ENCODE measurements at regions not wholly inside any gene's neighbourhood (a gene's known extent, or its start where the extent isn't known, plus 50 kb on each side); places are given as distances from the start of the nearest gene placed in this dataset.

DNA sequence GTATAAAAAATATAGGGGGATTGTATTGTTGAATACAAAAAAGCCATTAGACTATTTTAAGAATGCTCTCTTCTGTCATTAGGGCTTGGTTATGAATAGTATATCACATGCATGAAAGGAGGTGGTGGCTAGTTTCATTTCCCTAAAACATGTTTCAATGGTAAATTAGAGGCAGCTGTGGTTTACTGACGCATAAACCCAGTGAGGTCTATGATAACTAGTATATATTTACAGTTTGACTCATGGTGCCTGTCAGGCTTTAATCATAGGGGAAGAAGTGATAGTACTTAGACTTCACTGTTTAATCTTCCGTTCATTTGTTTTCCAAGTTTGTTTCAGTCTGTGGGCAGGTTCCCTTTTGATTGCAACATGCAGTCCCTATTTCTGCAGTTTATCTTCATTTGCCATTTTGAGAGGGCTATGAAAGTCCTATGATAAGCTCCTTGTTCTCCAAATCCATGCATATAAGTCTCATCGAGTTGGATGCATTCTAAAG is 55.1 kb upstream of the MAP4K3 start:
- no peak for FAIRE-seq
- Histone ChIP-seq H3K23me2 (ENCODE audit: low read depth, low read length) (no peaks in the 10 kb centered on the region), H3K4me2 (ENCODE audit: insufficient read depth in 1 of 2, low read depth in 2 of 2, low read length in 2 of 2) (no peak overlapping the region)

More for the DNA sequence above, 55.1 kb upstream of the MAP4K3 start:
- WGBS, 2 experiments (ENCODE audit: extremely low coverage in 1 of 2, insufficient coverage in 1 of 2, insufficient read length in 1 of 2, insufficient replicate concordance in 2 of 2, low coverage in 1 of 2, low lambda C conversion rate in 2 of 2, missing lambda C conversion rate in 1 of 2), result 84% methylated on average over 3 of the region's 3 CpGs; no CpG with 5 or more reads in 1 of the 2 experiments
- H3K56ac ChIP-seq (replicated peaks; ENCODE audit: insufficient read length, low read depth, low read length), result no peak overlapping the region
- H2BK120ac ChIP-seq (replicated peaks; ENCODE audit: low read depth, low read length), result no peak overlapping the region
- H4K20me1 ChIP-seq (replicated peaks in 1 of 2; ENCODE audit: control insufficient read depth in 1 of 2, insufficient read depth in 2 of 2, low read length in 2 of 2), result no peaks in the 10 kb centered on the region
- H3K18ac ChIP-seq (ENCODE audit: extremely low read depth, low read length), result no peak overlapping the region
- H3K36me3 ChIP-seq (ENCODE audit: control insufficient read depth in 2 of 4, insufficient read depth in 4 of 4, low read length in 3 of 4), result no peaks in the 10 kb centered on the region
- no peaks in the 10 kb centered on the region for H3K79me2 ChIP-seq (ENCODE audit: control insufficient read depth in 1 of 2, insufficient read depth in 2 of 2, low read length in 2 of 2)
- no peak overlapping the region for H2AFZ ChIP-seq (ENCODE audit: low read length)
- H3K23ac ChIP-seq (ENCODE audit: insufficient read length), result no peak overlapping the region
- H2BK12ac ChIP-seq (ENCODE audit: low read depth, low read length), result no peak overlapping the region
- H3K79me1 ChIP-seq (ENCODE audit: low read depth, low read length), result no peaks in the 10 kb centered on the region
- no peak overlapping the region for H3K27ac ChIP-seq (ENCODE audit: low read depth, low read length)
- no peak overlapping the region for H3K9ac ChIP-seq (replicated peaks in 1 of 4; ENCODE audit: extremely low read depth in 1 of 4, low read depth in 3 of 4, low read length in 3 of 4)
- ChIA-PET POLR2A (ENCODE audit: partially characterized antibody) (interaction anchor here (0.8 kb wide), 1 partner anchor 15 kb away, joined by 3 read pairs; no protein-coding TSS in a partner anchor), CTCF (ENCODE audit: partially characterized antibody) (interaction anchor here (0.6 to 1.5 kb wide), 3 partner anchors 9 to 236 kb away, joined by 3 to 4 read pairs (median 3); no protein-coding TSS in a partner anchor)
- no peak overlapping the region for H3K4ac ChIP-seq (replicated peaks; ENCODE audit: insufficient read length, low read depth, low read length)
- no peak overlapping the region for H4K8ac ChIP-seq (ENCODE audit: extremely low read depth, insufficient read depth, low read length)
- H2AK5ac ChIP-seq (ENCODE audit: low read depth, low read length), result no peak overlapping the region
- no peak for DNase-seq (ENCODE audit: low read depth in 1 of 2, low spot score in 2 of 2)
- no peaks in the 10 kb centered on the region for H3K9me3 ChIP-seq (ENCODE audit: insufficient read depth in 2 of 2, low read depth in 1 of 2, low read length in 1 of 2)
- peaks cover 2 to 10% (median 3%) of the 10 kb centered on the region in 4 experiments; a peak in 5 of 7 replicates for H3K4me1 ChIP-seq (replicated peaks in 1 of 4; ENCODE audit: control insufficient read depth in 3 of 4, insufficient read depth in 4 of 4, low read length in 3 of 4)
- no peak overlapping the region for H2BK20ac ChIP-seq (ENCODE audit: low read length)
- no peak overlapping the region for H3K14ac ChIP-seq (ENCODE audit: insufficient read length)
- no peak overlapping the region for H4K91ac ChIP-seq (replicated peaks; ENCODE audit: insufficient read length, low read length)
- no peak overlapping the region for H3K4me3 ChIP-seq (ENCODE audit: extremely low read depth in 1 of 4, insufficient read depth in 2 of 4, low read depth in 3 of 4, low read length in 4 of 4)
- H2BK15ac ChIP-seq (ENCODE audit: low read length), result no peak overlapping the region
- TF ChIP-seq POU5F1 (IDR thresholded peaks at IDR 0.05; ENCODE audit: low read depth, low read length) (no peak), EZH2 (IDR thresholded peaks at IDR 0.05; ENCODE audit: low read depth, low read length, severe bottlenecking) (no peak), CTBP2 (IDR thresholded peaks at IDR 0.05; ENCODE audit: borderline replicate concordance, insufficient read depth, insufficient read length, low read length) (no peak), JUND (IDR thresholded peaks at IDR 0.05; ENCODE audit: low read length) (no peak), SUZ12 (IDR thresholded peaks at IDR 0.05; ENCODE audit: low read length) (no peak), SIRT6 (IDR thresholded peaks at IDR 0.05; ENCODE audit: low read length) (no peak), EGR1 (IDR thresholded peaks at IDR 0.05; ENCODE audit: borderline replicate concordance, low read depth, low read length) (no peak)
- no peak overlapping the region for H4K5ac ChIP-seq (ENCODE audit: insufficient read length, low read depth, low read length)
- no peaks in the 10 kb centered on the region for H3K27me3 ChIP-seq (replicated peaks in 1 of 4; ENCODE audit: control insufficient read depth in 3 of 4, extremely low read depth in 1 of 4, insufficient read depth in 3 of 4, low read length in 3 of 4)
- H2BK5ac ChIP-seq (ENCODE audit: low read depth, low read length), result no peak overlapping the region

All from H1 (cell line).